ENCODE measurements at regions not wholly inside any gene's neighbourhood (a gene's known extent, or its start where the extent isn't known, plus 50 kb on each side); places are given as distances from the start of the nearest gene placed in this dataset.
"Not testable (repeated sequence)": the region's sequence is repeated elsewhere in the genome, so short reads cannot be mapped to it uniquely, and the experiment has no call there.

GRCh38 chr14:106287506-106287905 is 761.1 kb downstream of the TMEM121 start:
- no peaks in the 10 kb centered on the region for H3K27me3 ChIP-seq (replicated peaks; ENCODE audit: control insufficient read depth, insufficient read depth, low read length, poor library complexity, severe bottlenecking)
- no peak overlapping the region for H3K4me3 ChIP-seq (ENCODE audit: insufficient read depth, low read depth, low read length, poor library complexity, severe bottlenecking)
- no peaks in the 10 kb centered on the region for H3K9me3 ChIP-seq (ENCODE audit: control insufficient read depth, low read length)
- H3K36me3 ChIP-seq (ENCODE audit: control insufficient read depth, insufficient read depth, low read length) = no peaks in the 10 kb centered on the region
- DNase-seq = no peak
- H3K27ac ChIP-seq (ENCODE audit: insufficient read depth, low read length, poor library complexity, severe bottlenecking) = no peak overlapping the region
- H3K4me1 ChIP-seq (ENCODE audit: control insufficient read depth, insufficient read depth, low read length, poor library complexity, severe bottlenecking) = no peaks in the 10 kb centered on the region

- Histone ChIP-seq H3K27me3 (replicated peaks; ENCODE audit: control insufficient read depth, insufficient read depth, low read length, poor library complexity, severe bottlenecking) (no peaks in the 10 kb centered on the region), H3K27ac (ENCODE audit: insufficient read depth, low read length, poor library complexity, severe bottlenecking) (no peak overlapping the region), H3K4me3 (ENCODE audit: insufficient read depth, low read depth, low read length, poor library complexity, severe bottlenecking) (no peak overlapping the region), H3K9me3 (ENCODE audit: control insufficient read depth, low read length) (no peaks in the 10 kb centered on the region), H3K36me3 (ENCODE audit: control insufficient read depth, insufficient read depth, low read length) (no peaks in the 10 kb centered on the region), H3K4me1 (ENCODE audit: control insufficient read depth, insufficient read depth, low read length, poor library complexity, severe bottlenecking) (no peaks in the 10 kb centered on the region)
- DNase-seq = no peak
These were observed 765.2 kb downstream of the TMEM121 start for GRCh38 chr14:106291626-106292025.

- Histone ChIP-seq H3K27ac (ENCODE audit: insufficient read depth, low read length, poor library complexity, severe bottlenecking) (no peak overlapping the region), H3K4me3 (ENCODE audit: insufficient read depth, low read depth, low read length, poor library complexity, severe bottlenecking) (no peak overlapping the region), H3K27me3 (replicated peaks; ENCODE audit: control insufficient read depth, insufficient read depth, low read length, poor library complexity, severe bottlenecking) (no peaks in the 10 kb centered on the region), H3K4me1 (ENCODE audit: control insufficient read depth, insufficient read depth, low read length, poor library complexity, severe bottlenecking) (no peaks in the 10 kb centered on the region), H3K9me3 (ENCODE audit: control insufficient read depth, low read length) (no peaks in the 10 kb centered on the region), H3K36me3 (ENCODE audit: control insufficient read depth, insufficient read depth, low read length) (no peaks in the 10 kb centered on the region)
- no peak for DNase-seq
These were observed 767.9 kb downstream of the TMEM121 start for GRCh38 chr14:106294324-106294723.

GRCh38 chr14:106300951-106301510 is 774.6 kb downstream of the TMEM121 start:
- H3K4me3 ChIP-seq (ENCODE audit: insufficient read depth, low read depth, low read length, poor library complexity, severe bottlenecking); H3K4me1 ChIP-seq (ENCODE audit: control insufficient read depth, insufficient read depth, low read length, poor library complexity, severe bottlenecking); H3K27ac ChIP-seq (ENCODE audit: insufficient read depth, low read length, poor library complexity, severe bottlenecking); H3K27me3 ChIP-seq (replicated peaks; ENCODE audit: control insufficient read depth, insufficient read depth, low read length, poor library complexity, severe bottlenecking); H3K9me3 ChIP-seq (ENCODE audit: control insufficient read depth, low read length); H3K36me3 ChIP-seq (ENCODE audit: control insufficient read depth, insufficient read depth, low read length); DNase-seq: not testable (repeated sequence)

GRCh38 chr14:106301609-106302008 is 775.2 kb downstream of the TMEM121 start:
- DNase-seq; H3K4me3 ChIP-seq (ENCODE audit: insufficient read depth, low read depth, low read length, poor library complexity, severe bottlenecking): not testable (repeated sequence)

GRCh38 chr14:106302661-106303060 is 776.3 kb downstream of the TMEM121 start:
- Histone ChIP-seq H3K4me1 (ENCODE audit: control insufficient read depth, insufficient read depth, low read length, poor library complexity, severe bottlenecking) (no peaks in the 10 kb centered on the region), H3K27me3 (replicated peaks; ENCODE audit: control insufficient read depth, insufficient read depth, low read length, poor library complexity, severe bottlenecking) (no peaks in the 10 kb centered on the region), H3K36me3 (ENCODE audit: control insufficient read depth, insufficient read depth, low read length) (no peaks in the 10 kb centered on the region), H3K27ac (ENCODE audit: insufficient read depth, low read length, poor library complexity, severe bottlenecking) (no peak overlapping the region), H3K9me3 (ENCODE audit: control insufficient read depth, low read length) (no peaks in the 10 kb centered on the region), H3K4me3 (ENCODE audit: insufficient read depth, low read depth, low read length, poor library complexity, severe bottlenecking) (no peak overlapping the region)
- no peak for DNase-seq

More at GRCh38 chr14:106301609-106302008, 775.2 kb downstream of the TMEM121 start:
- not testable (repeated sequence) for H3K27me3 ChIP-seq (replicated peaks; ENCODE audit: control insufficient read depth, insufficient read depth, low read length, poor library complexity, severe bottlenecking); H3K36me3 ChIP-seq (ENCODE audit: control insufficient read depth, insufficient read depth, low read length); H3K4me1 ChIP-seq (ENCODE audit: control insufficient read depth, insufficient read depth, low read length, poor library complexity, severe bottlenecking); H3K27ac ChIP-seq (ENCODE audit: insufficient read depth, low read length, poor library complexity, severe bottlenecking); H3K9me3 ChIP-seq (ENCODE audit: control insufficient read depth, low read length)

GRCh38 chr14:106304271-106304670 is 777.9 kb downstream of the TMEM121 start:
- Histone ChIP-seq H3K36me3 (ENCODE audit: control insufficient read depth, insufficient read depth, low read length) (no peaks in the 10 kb centered on the region), H3K4me3 (ENCODE audit: insufficient read depth, low read depth, low read length, poor library complexity, severe bottlenecking) (no peak overlapping the region), H3K27ac (ENCODE audit: insufficient read depth, low read length, poor library complexity, severe bottlenecking) (no peak overlapping the region), H3K27me3 (replicated peaks; ENCODE audit: control insufficient read depth, insufficient read depth, low read length, poor library complexity, severe bottlenecking) (no peaks in the 10 kb centered on the region), H3K4me1 (ENCODE audit: control insufficient read depth, insufficient read depth, low read length, poor library complexity, severe bottlenecking) (no peaks in the 10 kb centered on the region), H3K9me3 (ENCODE audit: control insufficient read depth, low read length) (no peaks in the 10 kb centered on the region)
- no peak for DNase-seq

GRCh38 chr14:106308839-106309389 is 782.5 kb downstream of the TMEM121 start:
- Histone ChIP-seq H3K9me3 (ENCODE audit: control insufficient read depth, low read length) (no peaks in the 10 kb centered on the region), H3K27ac (ENCODE audit: insufficient read depth, low read length, poor library complexity, severe bottlenecking) (no peak overlapping the region), H3K27me3 (replicated peaks; ENCODE audit: control insufficient read depth, insufficient read depth, low read length, poor library complexity, severe bottlenecking) (no peaks in the 10 kb centered on the region), H3K36me3 (ENCODE audit: control insufficient read depth, insufficient read depth, low read length) (no peaks in the 10 kb centered on the region), H3K4me3 (ENCODE audit: insufficient read depth, low read depth, low read length, poor library complexity, severe bottlenecking) (no peak overlapping the region), H3K4me1 (ENCODE audit: control insufficient read depth, insufficient read depth, low read length, poor library complexity, severe bottlenecking) (no peaks in the 10 kb centered on the region)
- peak; percentile 58 to 66 (median 64) for DNase-seq

GRCh38 chr14:106309423-106309822 is 783.0 kb downstream of the TMEM121 start:
- DNase-seq = no peak
- Histone ChIP-seq H3K9me3 (ENCODE audit: control insufficient read depth, low read length) (no peaks in the 10 kb centered on the region), H3K4me1 (ENCODE audit: control insufficient read depth, insufficient read depth, low read length, poor library complexity, severe bottlenecking) (no peaks in the 10 kb centered on the region), H3K36me3 (ENCODE audit: control insufficient read depth, insufficient read depth, low read length) (no peaks in the 10 kb centered on the region), H3K27ac (ENCODE audit: insufficient read depth, low read length, poor library complexity, severe bottlenecking) (no peak overlapping the region), H3K4me3 (ENCODE audit: insufficient read depth, low read depth, low read length, poor library complexity, severe bottlenecking) (no peak overlapping the region), H3K27me3 (replicated peaks; ENCODE audit: control insufficient read depth, insufficient read depth, low read length, poor library complexity, severe bottlenecking) (no peaks in the 10 kb centered on the region)

GRCh38 chr14:106315436-106315835 is 789.1 kb downstream of the TMEM121 start:
- H3K9me3 ChIP-seq (ENCODE audit: control insufficient read depth, low read length) = no peaks in the 10 kb centered on the region
- no peak overlapping the region for H3K27ac ChIP-seq (ENCODE audit: insufficient read depth, low read length, poor library complexity, severe bottlenecking)
- no peaks in the 10 kb centered on the region for H3K27me3 ChIP-seq (replicated peaks; ENCODE audit: control insufficient read depth, insufficient read depth, low read length, poor library complexity, severe bottlenecking)
- no peaks in the 10 kb centered on the region for H3K36me3 ChIP-seq (ENCODE audit: control insufficient read depth, insufficient read depth, low read length)
- H3K4me1 ChIP-seq (ENCODE audit: control insufficient read depth, insufficient read depth, low read length, poor library complexity, severe bottlenecking) = no peaks in the 10 kb centered on the region
- DNase-seq = no peak
- no peak overlapping the region for H3K4me3 ChIP-seq (ENCODE audit: insufficient read depth, low read depth, low read length, poor library complexity, severe bottlenecking)

All from effector memory CD4-positive, alpha-beta T cell (primary cell).